ENCODE measurements at regions not wholly inside any gene's neighbourhood (a gene's known extent, or its start where the extent isn't known, plus 50 kb on each side); places are given as distances from the start of the nearest gene placed in this dataset.
"Not testable (repeated sequence)": the region's sequence is repeated elsewhere in the genome, so short reads cannot be mapped to it uniquely, and the experiment has no call there.

DNA sequence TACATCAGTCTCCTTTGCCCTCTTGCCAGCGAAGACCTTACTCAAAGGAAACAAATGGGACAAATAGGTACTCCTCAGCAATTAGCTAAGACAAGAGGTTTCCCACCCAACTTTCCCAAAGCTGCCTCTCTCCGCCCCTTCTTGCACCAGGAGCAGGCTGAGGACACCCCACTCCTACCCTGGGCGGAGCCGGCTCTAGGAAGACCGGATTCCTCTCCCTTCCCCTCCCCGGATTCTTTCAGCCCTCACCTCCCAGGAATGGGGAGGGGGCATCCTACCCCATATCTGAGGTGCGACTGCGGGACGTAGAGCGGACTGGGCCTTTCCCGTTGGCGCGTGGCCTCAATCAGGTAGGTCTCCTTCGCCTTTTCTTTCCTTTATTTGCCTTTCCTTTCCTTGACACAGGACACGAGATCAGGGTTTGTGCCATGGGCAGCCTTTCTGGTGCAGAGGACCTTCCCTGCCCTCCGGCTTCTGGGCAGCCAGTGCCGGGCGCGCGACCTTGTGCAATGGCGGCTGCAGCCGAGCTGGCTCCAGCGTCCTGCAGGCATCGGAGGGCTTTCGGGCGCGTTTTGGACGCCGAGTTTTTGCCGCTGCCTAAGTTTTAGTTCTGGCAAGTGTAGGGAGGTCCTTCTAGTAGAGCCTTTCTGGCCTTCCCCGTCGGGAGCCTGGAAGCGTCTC is 279.9 kb downstream of the PLS3 start:
- not testable (repeated sequence) for DNase-seq

DNA sequence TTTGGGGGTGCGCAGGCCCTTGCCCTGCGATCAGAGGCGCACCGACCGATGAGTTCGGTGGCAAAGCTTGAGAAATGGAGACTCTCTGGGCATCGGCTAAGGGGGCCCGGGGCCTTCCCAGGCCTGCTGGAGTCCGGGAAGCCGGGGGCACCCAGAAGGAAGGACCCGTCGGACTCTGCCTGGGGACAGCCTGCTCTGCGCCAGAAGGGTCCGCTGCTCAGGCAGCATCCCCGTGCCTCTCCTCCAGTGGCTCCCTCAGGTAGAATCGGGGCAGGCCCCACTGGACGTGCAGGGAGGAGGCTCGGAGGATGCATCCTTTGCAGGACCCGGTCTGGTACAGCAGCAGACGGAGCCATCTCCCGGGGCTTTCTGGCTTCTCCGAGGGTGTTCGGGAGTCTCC is 290.0 kb downstream of the PLS3 start:
- DNase-seq: not testable (repeated sequence)

DNA sequence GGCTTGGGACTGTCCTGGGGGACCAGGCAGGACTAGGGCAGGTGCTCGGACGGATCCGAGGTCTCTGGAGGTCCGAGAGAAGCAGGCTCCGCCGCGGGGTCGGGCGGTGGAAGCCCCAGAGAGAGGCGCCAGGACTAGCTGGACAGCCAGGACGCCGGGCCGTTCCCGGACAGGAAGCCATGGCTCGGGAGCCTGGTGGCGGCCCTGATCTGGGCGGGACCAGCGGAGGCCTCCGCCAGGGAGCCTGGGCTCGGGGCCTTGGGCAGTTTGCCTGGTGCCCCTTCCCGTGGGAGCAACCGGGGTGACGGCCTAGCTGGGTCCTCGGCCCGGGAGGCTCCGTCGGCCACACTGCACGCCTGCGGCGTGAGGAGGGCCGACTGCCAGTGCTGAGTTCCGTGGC is 292.3 kb downstream of the PLS3 start:
- DNase-seq: not testable (repeated sequence)

DNA sequence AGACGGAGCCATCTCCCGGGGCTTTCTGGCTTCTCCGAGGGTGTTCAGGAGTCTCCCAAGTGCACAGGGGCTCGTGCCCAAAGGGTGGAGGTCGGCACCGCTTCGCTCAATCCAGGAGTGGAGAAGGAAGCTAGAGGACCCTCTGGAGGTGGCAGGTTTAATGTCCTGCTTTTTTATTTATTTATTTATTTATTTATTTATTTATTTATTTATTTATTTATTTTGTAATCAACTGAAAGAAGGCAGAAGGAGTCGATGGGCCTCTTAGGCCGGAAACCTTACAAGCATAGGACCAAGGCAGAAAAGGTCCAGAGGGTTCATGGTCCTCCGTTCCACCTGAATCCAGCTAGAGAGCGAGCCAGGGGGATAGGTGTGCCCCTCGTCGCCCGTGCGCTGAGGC is 289.4 kb upstream of the AGTR2 start:
- not testable (repeated sequence) for DNase-seq

DNA sequence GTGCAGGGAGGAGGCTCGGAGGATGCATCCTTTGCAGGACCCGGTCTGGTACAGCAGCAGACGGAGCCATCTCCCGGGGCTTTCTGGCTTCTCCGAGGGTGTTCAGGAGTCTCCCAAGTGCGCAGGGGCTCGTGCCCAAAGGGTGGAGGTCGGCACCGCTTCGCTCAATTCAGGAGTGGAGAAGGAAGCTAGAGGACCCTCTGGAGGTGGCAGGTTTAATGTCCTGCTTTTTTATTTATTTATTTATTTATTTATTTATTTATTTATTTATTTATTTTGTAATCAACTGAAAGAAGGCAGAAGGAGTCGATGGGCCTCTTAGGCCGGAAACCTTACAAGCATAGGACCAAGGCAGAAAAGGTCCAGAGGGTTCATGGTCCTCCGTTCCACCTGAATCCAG is 286.4 kb upstream of the AGTR2 start:
- DNase-seq: not testable (repeated sequence)

DNA sequence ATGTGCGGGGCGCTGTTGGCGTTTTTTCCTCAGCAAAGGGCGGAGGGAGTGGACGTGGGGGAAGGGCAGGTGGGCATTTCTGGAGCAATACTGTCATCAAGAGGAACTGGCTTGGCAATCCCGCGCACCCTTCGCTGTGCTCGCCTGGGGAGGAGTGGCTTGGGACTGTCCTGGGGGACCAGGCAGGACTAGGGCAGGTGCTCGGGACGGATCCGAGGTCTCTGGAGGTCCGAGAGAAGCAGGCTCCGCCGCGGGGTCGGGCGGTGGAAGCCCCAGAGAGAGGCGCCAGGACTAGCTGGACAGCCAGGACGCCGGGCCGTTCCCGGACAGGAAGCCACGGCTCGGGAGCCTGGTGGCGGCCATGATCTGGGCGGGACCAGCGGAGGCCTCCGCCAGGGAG is 282.5 kb upstream of the AGTR2 start:
- DNase-seq: not testable (repeated sequence)

DNA sequence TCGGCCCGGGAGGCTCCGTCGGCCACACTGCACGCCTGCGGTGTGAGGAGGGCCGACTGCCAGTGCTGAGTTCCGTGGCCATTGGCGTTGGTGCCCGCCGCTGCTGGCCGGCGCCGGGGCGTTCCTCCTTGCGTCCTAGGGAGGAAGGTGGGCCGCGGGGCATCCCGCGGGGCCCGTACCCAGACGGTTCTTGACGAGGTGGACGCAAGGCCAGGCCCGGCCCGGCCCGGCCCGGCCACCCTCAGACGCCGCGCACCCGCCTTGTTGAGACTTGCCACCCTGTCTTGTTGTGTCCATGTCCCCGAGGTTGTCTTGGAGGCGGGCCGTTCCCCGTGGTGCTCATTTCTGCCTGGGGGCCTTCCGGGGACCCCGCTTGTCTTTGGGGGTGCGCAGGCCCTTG is 282.0 kb upstream of the AGTR2 start:
- not testable (repeated sequence) for DNase-seq

DNA sequence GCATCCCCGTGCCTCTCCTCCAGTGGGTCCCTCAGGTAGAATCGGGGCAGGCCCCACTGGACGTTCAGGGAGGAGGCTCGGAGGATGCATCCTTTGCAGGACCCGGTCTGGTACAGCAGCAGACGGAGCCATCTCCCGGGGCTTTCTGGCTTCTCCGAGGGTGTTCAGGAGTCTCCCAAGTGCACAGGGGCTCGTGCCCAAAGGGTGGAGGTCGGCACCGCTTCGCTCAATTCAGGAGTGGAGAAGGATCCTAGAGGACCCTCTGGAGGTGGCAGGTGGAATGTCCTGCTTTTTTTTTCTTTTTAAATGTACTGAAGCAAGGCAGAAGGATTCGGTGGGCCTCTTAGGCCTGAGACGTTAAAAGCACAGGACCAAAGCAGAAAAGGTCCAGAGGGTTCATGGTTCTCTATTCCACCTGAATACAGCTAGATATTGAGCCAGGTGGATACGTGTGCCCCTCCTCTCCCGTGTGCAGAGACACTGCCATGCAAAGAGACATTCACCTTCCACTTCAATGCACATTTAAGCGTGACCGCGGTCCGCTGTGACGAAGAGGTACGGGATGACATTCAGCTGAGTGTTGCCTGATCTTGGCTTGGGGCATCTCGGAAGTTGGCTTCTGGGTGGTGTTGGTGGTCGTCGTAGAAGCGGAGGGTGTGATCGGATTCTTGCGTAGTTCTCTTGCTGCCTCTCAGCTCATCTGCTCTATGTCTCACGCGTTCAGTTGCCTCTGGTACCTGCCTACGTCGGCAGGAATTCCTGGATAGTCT is 281.2 kb upstream of the AGTR2 start:
- DNase-seq: no peak

DNA sequence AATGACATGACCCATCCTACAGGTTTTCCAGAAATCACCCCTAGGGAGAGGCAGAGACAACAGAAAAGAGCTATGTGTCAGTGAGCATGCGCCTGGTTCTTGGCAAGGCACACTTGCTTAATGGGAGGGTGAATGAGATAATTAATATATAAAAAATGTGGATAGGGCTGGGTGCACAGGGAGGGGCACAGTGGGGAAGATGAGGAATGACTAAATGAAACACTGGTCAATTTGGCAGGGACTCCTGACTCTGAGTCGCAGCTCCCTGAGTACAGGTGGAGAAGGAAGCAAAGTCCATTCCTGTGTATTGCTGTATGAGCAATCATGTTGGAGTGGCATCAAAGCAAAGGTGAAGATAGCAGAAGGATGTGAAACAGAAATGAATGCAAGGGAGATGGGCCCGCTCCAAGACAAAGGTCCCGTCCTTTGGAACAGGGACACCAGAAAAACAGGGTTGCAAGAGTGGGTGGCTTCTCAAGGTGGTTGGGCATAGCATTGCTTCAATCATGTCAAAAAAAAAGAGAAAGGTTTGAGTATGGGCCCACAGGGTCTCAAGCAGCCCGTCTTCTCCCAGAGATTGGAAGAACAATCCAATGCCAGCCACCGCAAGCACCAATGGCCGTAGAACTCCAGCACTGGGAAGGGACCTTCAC is 278.4 kb upstream of the AGTR2 start:
- no peak for DNase-seq

DNA sequence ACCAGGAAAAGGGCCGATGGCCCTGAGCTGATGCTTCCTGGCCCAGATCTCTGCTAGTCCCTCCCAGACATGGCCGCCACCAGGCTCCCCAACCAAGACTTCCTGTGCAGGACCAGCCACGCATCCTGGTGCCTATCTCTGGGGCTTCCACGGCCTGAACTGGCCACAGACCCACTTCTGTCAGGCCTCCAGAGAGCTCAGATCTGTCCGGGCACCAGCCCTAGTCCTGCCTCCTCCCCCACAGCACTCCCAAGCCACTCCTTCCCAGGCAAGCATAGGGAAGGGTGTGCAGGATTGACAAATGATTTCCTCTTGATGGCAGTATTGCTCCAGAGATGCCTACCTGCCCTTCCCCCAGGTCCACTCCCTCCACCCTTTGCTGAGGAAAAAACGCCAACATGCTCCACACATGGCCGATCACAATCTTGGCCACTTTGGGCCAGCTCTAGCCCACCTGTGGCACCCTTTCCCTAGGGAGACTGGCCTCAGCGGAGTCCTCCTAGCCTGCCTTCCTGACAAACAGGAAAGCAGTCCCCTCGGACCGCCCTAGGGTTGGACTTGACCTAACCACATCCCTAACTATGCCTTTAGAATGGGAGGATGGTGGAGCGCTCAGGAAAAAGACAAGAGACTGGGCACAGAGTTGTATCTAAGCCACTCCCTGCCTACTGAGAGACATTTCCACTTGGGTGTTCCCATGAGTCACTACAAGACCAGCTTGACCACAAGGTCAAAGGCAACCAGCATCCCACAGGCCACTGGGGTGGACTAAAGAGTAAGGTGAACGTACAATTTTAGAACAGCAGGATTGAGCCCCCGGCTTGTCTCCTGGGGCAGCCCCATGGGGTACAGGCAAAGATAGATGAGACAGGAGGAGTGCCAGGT is 277.5 kb upstream of the AGTR2 start:
- no peak for DNase-seq

DNA sequence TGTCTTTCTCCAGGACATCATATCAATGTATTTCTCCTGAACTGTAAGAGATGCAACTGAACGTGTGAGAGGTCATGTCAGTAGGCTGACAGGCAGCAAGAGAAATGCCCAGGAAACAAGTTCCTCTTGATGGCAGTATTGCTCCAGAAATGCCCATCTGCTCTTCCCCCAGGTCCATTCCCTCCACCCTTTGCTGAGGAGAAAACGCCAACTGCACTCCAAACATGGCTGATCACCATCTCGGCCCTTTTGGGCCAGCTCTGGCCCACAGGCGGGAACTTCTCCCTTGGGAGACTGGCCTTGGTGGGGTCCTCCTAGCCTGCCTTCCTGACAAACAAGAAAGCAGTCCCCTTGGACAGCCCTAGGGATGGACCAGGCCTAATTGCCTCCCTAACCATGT is 276.5 kb upstream of the AGTR2 start:
- no peak for DNase-seq

DNA sequence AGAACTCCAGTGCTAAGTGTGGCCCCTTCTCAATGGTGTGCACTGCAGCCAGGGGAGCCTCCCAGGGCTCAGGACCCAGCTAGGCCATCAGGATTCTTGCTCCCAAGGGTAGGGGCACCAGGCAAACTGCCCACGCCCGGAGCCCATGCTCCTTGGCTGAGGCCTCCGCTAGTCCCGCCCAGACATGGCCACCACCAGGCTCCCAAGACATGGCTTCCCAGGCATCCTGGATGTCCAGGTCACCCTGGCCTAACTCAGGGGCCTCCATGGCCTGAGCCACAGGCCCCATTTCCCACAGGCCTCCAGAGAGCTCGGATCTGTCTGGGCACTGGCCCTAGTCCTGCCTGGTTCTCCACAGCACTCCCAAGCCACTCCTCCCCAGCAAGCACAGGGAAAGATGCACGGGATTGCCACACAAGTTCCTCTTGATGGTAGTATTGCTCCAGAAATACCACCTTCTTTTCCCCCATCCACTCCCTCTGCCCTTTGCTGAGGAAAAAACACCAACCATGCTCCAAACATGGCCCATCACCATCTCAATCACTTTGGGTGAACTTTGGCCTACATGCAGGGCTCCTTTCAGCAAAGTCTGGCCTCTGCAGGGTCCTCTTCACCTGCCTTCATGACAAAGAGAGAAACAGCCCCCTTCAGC is 274.7 kb upstream of the AGTR2 start:
- no peak for DNase-seq

DNA sequence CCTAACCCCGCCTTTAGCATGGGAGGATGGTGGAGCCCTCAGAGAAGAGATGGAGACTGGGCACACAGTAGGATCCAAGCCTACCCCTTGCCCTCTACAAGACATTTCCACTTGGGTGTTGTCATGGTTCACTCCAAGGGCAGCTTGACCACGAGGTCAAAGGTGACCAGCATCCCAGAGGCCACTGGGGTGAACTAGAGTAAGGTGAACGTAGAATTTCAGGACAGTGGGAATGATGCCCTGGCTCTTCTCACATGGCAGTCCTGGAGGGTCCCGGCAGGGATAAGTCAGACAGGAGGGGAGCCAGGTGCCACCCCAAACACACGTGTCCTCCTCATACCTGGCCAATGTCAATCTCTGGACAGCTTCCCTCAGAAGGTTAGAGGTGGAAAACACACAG is 274.2 kb upstream of the AGTR2 start:
- no peak for DNase-seq

DNA sequence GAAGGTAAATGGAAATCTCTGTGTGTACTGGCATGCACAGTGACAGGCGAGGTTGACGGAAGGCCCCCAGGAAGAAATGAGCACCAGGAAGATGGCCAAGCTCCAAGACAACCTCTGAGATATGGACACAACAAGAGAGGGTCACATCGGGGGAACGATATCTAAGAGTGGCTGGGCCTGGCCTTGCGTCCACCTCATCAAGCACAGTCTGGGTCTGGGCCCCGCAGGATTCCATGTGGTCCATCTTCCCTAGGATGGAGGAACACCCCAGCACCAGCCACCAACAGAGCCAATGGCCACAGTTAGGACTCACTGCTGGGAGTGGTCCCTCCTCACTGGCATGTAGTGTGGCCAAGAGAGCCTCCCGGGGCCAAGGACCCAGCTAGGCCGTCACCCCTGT is 272.6 kb upstream of the AGTR2 start:
- no peak for DNase-seq

DNA sequence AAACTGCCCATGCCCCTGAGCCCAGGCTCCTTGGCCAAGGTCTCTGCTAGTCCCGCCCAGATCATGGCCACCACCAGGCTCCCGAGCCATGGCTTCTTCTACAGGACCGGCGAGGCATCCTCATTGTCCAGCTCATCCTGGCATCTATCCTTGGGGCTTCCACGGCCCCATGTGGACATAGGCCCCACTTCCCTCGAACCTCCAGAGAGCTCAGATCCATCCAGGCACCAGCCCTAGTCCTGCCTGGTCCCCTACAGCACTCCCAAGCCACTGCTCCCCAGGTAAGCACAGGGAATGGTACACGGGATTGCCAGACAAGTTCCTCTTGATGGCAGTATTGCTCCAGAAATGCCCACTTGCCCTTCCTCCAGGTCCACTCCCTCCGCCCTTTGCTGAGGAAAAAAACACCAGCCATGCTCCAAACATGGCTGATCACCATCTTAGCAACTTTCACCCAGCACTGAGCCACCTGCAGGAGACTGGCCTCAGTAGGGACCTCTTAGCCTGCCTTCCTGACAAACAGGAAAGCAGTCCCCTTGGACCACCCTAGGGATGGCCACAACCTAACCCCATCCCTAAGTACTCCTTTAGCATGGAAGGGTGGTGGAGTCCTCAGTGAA is 272.1 kb upstream of the AGTR2 start:
- DNase-seq: no peak

DNA sequence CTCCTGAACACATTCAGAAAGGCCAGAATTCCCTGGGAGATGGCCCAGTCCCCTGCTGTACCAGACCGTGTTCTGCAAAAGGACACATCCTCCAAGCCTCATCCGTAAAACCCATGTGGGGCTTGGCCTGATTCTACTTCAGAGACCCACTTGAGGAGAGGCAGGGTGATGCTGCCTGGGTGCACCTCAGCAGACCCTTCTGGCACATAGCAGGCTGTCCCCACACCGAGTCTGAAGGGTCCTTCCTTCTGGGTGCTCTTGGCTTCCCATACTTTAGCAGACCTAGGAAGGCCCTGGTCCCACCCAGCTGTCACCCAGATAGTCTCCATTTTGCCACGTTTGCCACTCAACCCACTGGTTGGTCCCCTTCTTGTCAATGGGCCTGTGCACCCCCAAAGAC is 270.1 kb upstream of the AGTR2 start:
- no peak for DNase-seq

DNA sequence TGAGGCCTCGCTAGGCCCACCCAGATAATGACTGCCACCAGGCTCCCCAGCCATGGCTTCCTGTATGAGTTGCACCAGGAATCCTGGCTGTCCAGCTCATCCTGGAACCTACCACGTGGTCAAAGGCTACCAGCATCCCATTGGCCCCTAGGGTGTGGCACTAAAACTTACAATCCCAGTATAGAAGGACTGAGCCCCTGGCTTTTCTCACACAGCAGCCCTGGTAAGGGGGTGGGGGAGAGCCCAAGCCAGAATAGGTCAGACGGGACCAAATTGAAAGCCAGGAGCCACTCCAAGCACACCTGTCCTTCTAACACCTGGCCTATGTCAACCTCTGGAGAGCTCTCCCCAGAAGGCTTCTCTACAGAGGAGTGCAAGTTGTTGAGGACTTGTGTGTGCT is 269.3 kb upstream of the AGTR2 start:
- no peak for DNase-seq

DNA sequence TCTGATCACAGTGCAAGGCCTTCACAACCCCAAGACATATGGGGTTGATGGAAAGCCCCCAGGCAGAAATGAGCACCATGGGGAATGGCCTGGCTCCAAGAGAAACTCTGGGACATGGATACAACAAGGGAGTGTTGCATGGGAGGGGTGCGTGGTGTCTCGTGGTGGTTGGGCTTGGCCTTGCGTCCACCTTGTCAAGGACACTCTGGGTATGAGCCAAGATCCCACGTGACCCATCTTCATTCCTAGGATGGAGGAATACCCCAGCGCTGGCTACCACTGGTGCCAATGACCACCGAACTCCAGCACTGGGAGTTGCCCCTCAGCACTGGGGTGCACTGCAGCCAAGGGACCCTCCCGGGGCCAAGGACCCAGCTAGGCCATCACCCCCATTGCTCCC is 267.5 kb upstream of the AGTR2 start:
- no peak for DNase-seq

DNA sequence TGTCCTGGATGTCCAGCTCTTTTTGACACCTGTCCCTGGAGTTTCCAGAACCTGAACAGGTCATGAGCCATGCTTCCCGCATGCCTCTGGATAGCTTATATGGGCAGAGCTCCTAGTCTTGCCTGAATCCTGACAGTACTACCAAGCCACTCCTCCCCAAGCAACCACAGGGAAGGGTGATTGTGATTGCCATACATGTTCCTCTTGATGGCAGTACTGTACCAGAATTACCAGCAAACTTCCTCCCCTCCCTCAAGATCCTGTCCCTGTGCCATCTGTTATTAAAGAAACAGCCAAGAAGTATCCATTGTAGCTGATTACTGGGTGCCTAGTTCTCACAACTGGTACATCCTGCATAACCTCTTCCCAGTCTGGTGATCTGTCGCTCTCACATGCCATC is 264.3 kb upstream of the AGTR2 start:
- DNase-seq: no peak

DNA sequence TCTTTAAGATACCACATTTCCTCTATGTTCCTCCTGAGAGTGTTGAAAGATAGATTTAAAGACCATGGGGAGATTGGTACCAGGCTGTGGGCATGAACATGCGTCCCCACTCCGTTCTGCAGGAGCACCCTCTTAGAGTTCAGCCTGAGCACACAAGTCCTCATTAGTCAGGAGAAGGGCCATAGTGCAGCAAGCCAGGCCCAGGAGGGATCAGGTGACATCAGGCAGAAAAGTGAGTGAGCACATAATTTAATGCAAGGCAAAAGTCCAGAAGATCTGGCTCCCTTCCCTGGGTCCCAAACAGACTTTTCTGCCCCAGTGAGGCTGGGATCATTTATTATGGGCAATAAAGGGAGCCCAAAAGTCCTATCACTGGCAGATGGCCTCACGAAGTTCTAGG is 263.7 kb upstream of the AGTR2 start:
- DNase-seq: no peak

DNA sequence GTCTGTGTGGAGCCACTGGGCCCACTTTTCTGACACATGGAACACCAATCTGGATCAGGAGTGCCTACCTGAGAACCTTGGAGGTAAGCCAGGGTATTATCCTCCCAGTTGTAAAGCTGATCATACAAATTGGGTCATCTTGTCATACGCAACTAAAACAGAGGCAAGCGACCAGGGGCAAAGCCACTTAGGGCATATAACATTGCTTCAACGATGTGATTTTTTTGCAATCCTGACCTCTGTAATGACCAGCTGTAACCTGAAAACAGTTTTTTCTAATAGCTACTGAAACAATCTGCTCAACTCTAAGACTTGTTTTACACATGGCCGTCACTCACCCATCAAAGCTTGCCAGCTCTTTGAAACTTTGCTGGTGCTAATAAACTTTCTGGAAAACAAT is 261.5 kb upstream of the AGTR2 start:
- no peak for DNase-seq

DNA sequence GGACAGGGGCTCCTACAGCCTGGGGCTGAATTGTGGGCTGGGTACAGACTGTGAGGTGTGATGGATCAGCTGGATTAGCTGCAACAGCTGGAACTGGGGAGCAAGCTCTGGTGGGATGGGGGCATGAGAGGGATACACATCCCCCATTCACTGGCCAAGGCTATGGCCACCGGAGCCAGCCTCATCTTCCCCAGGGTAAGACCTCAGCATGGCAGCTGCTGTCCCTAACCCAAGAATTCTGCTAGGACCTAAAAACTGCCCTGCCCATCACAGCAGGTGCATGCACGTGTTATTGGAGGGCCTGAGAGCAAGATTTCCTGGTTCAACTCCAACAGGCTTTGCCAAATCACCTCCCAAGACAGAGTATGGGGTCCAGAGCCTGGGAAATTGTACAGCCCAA is 258.6 kb upstream of the AGTR2 start:
- DNase-seq: no peak
